Loucy (cell line): ENCODE measurements at regions not wholly inside any gene's neighbourhood (a gene's known extent, or its start where the extent isn't known, plus 50 kb on each side); places are given as distances from the start of the nearest gene placed in this dataset.

Experiments used
- H2AFZ ChIP-seq: fragments of 200-600 bp; sonication (generic); 2 replicates; pipeline ENCODE4 v1.6.0; 2016; ENCODE audit warnings: antibody characterized with exemption, mild to moderate bottlenecking, low read length, moderate library complexity
- H3F3A ChIP-seq: fragments of 200-600 bp; 2 replicates; pipeline ENCODE4 v1.6.0; 2016; ENCODE audit warnings: antibody characterized with exemption, low read depth, mild to moderate bottlenecking
- H3K27me3 ChIP-seq: fragments of 200-600 bp; sonication (generic); 2 replicates; pipeline ENCODE4 v1.6.1; 2014; ENCODE audit warnings: low read length, mild to moderate bottlenecking; ENCODE audit not compliant: insufficient read depth, poor library complexity, severe bottlenecking
- H3K36me3 ChIP-seq: fragments of 200-600 bp; sonication (generic); 2 replicates; pipeline ENCODE4 v1.6.1; 2016; ENCODE audit warnings: low read length; ENCODE audit not compliant: insufficient read depth
- H3K4me1 ChIP-seq: fragments of 200-600 bp; sonication (generic); 2 replicates; pipeline ENCODE4 v1.5.1; 2014; ENCODE audit warnings: low read length, mild to moderate bottlenecking; ENCODE audit not compliant: insufficient read depth, poor library complexity, severe bottlenecking
- H3K4me2 ChIP-seq: fragments of 200-600 bp; sonication (generic); 2 replicates; pipeline ENCODE4 v1.6.0; 2014; ENCODE audit warnings: antibody characterized with exemption, low read length, low read depth, mild to moderate bottlenecking; ENCODE audit not compliant: poor library complexity, severe bottlenecking
- H3K4me3 ChIP-seq: fragments of 200-600 bp; sonication (generic); 2 replicates; pipeline ENCODE4 v1.5.1; 2014; ENCODE audit warnings: low read length, mild to moderate bottlenecking, mixed read lengths; ENCODE audit not compliant: poor library complexity, severe bottlenecking
- H3K79me2 ChIP-seq: fragments of 200-600 bp; sonication (generic); 2 replicates; pipeline ENCODE4 v1.6.1; 2014; ENCODE audit warnings: low read length; ENCODE audit not compliant: insufficient read depth
- H3K9ac ChIP-seq: fragments of 200-600 bp; sonication (generic); 2 replicates; pipeline ENCODE4 v1.6.0; 2014; ENCODE audit warnings: mild to moderate bottlenecking, low read depth, low read length, moderate library complexity; ENCODE audit not compliant: poor library complexity, severe bottlenecking
- H3K9me2 ChIP-seq: fragments of 200-600 bp; sonication (generic); replicated peaks from 2 replicates; pipeline ENCODE4 v1.6.1; 2016; ENCODE audit warnings: low read depth, low read length, mixed read lengths
- H3K9me3 ChIP-seq: fragments of 200-600 bp; sonication (generic); 2 replicates; pipeline ENCODE4 v1.6.1; 2014; ENCODE audit warnings: mild to moderate bottlenecking, antibody characterized with exemption, low read length, low read depth; ENCODE audit not compliant: insufficient read depth
- H4K20me1 ChIP-seq: fragments of 200-600 bp; sonication (generic); 2 replicates; pipeline ENCODE4 v1.6.0; 2014; ENCODE audit warnings: antibody characterized with exemption, low read length, mild to moderate bottlenecking; ENCODE audit not compliant: insufficient read depth, poor library complexity, severe bottlenecking
- CTCF ChIP-seq: fragments of 200-600 bp; sonication (generic); conservative IDR thresholded peaks from 2 replicates; pipeline ENCODE4 v1.5.1; 2014; ENCODE audit warnings: mild to moderate bottlenecking, antibody characterized with exemption, low read length
- EZH2phosphoT487 ChIP-seq: fragments of 200-600 bp; IDR thresholded peaks from 2 replicates; pipeline ENCODE4 v1.6.1; 2018; ENCODE audit warnings: antibody characterized with exemption, mild to moderate bottlenecking, moderate library complexity, borderline replicate concordance

GRCh38 chr10:78695846-78696245 is 372.9 kb upstream of the ZMIZ1 start:
- H3F3A ChIP-seq, result no peaks in the 10 kb centered on the region
- TF ChIP-seq CTCF, result no peak
- no peak for TF ChIP-seq EZH2phosphoT487
- H3K79me2 ChIP-seq, result no peaks in the 10 kb centered on the region
- no peaks in the 10 kb centered on the region for H4K20me1 ChIP-seq
- H3K4me3 ChIP-seq, result no peak overlapping the region
- peaks cover 10% of the 10 kb centered on the region for H3K4me1 ChIP-seq
- no peaks in the 10 kb centered on the region for H3K9me3 ChIP-seq
- no peak overlapping the region for H3K4me2 ChIP-seq
- no peak overlapping the region for H2AFZ ChIP-seq
- H3K36me3 ChIP-seq, result no peaks in the 10 kb centered on the region
- no peaks in the 10 kb centered on the region for H3K9me2 ChIP-seq
- H3K27me3 ChIP-seq, result no peaks in the 10 kb centered on the region
- no peak overlapping the region for H3K9ac ChIP-seq

- Histone ChIP-seq H3K9ac (no peak overlapping the region), H3K9me2 (no peaks in the 10 kb centered on the region), H3K4me1 (peaks cover 10% of the 10 kb centered on the region), H3K4me2 (no peak overlapping the region), H3F3A (no peaks in the 10 kb centered on the region), H4K20me1 (no peaks in the 10 kb centered on the region), H3K27me3 (no peaks in the 10 kb centered on the region), H3K4me3 (no peak overlapping the region), H2AFZ (no peak overlapping the region), H3K79me2 (no peaks in the 10 kb centered on the region), H3K9me3 (no peaks in the 10 kb centered on the region), H3K36me3 (no peaks in the 10 kb centered on the region)
- TF ChIP-seq EZH2phosphoT487, result no peak
- TF ChIP-seq CTCF, result no peak
These were observed 371.9 kb upstream of the ZMIZ1 start for GRCh38 chr10:78696791-78697395.

DNA sequence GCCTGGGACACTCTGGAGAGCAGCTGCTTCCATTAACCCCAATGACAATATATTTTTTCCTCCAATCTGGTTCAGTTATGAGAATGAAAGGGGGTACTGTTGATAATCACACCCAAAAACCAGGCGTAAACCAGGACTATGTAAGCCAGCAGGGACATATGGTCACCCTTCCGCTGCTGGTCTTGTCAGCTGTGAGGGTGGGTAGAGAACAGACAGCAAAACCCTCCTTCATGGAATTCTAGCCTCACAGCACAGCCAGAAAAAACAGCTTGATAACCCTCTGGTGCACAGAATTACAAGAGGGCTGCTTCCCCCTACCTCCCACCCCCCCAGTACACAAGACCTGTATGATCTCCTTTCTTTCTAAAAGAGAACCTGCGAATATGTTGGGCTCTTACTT is 368.8 kb upstream of the ZMIZ1 start:
- H3K9ac ChIP-seq, result no peak overlapping the region
- no peak overlapping the region for H3K4me3 ChIP-seq
- peak overlapping the region; percentile 1 for H3K4me2 ChIP-seq
- no peaks in the 10 kb centered on the region for H4K20me1 ChIP-seq
- peaks cover 10% of the 10 kb centered on the region for H3K4me1 ChIP-seq
- no peak for TF ChIP-seq EZH2phosphoT487
- TF ChIP-seq CTCF, result no peak
- H3K9me2 ChIP-seq, result no peaks in the 10 kb centered on the region
- H3K9me3 ChIP-seq, result no peaks in the 10 kb centered on the region
- H3K36me3 ChIP-seq, result no peaks in the 10 kb centered on the region
- H2AFZ ChIP-seq, result no peak overlapping the region
- H3K79me2 ChIP-seq, result no peaks in the 10 kb centered on the region
- no peaks in the 10 kb centered on the region for H3F3A ChIP-seq
- no peaks in the 10 kb centered on the region for H3K27me3 ChIP-seq
